Sciatic nerve (tissue), 2 donors: ENCODE measurements at regions not wholly inside any gene's neighbourhood (a gene's known extent, or its start where the extent isn't known, plus 50 kb on each side); places are given as distances from the start of the nearest gene placed in this dataset.
A peak's percentile ranks its signal among the peaks of the same experiment; 100 is the strongest.
"Not testable (repeated sequence)": the region's sequence is repeated elsewhere in the genome, so short reads cannot be mapped to it uniquely, and the experiment has no call there.

ENCODE experiments used
- ATAC-seq: fragments of 200-7000 bp; cut with Tn5 transposase; one replicate; pipeline ENCODE4 v1.9.1; 2020; ENCODE audit warnings: mild to moderate bottlenecking, moderate library complexity
- DNase-seq: peaks from one replicate; pipeline ENCODE4 v3.0.0-alpha.2; 2020; ENCODE audit warnings: low spot score
- intact Hi-C: fragments of 100-400 bp; cut with DNase I; formaldehyde crosslinking; loops from one replicate; pipeline ENCODE4 v1.14.2; 2022
- donor health status: DM: no; HTN: no; CAD: no.
- donor health status: DM: no; HTN: no; CAD: no.

- intact Hi-C loops: no loop called here
- no peak for DNase-seq
- no peak for ATAC-seq
Observed at GRCh38 chr16:7278636-7279035, 54.0 kb upstream of the RBFOX1 start.

- no peak for DNase-seq
- intact Hi-C loops: no loop called here
- ATAC-seq: no peak
Observed at GRCh38 chr16:7272567-7273158, 60.0 kb upstream of the RBFOX1 start.

GRCh38 chr16:7271486-7271885 is 61.2 kb upstream of the RBFOX1 start:
- intact Hi-C loops: no loop called here
- no peak for DNase-seq
- no peak for ATAC-seq

- intact Hi-C loops: no loop called here
- DNase-seq (no peak), ATAC-seq (no peak)
Observed at GRCh38 chr16:7270823-7271222, 61.8 kb upstream of the RBFOX1 start.

- intact Hi-C loops: no loop called here
- ATAC-seq (no peak), DNase-seq (no peak)
Observed at GRCh38 chr16:7270006-7270405, 62.6 kb upstream of the RBFOX1 start.

GRCh38 chr16:7268182-7268581 is 64.5 kb upstream of the RBFOX1 start:
- intact Hi-C loops: no loop called here
- peak; percentile 78 for ATAC-seq
- no peak for DNase-seq

- ATAC-seq (no peak), DNase-seq (no peak)
- intact Hi-C loops: no loop called here
Observed at GRCh38 chr16:7257016-7257415, 75.6 kb upstream of the RBFOX1 start.

GRCh38 chr16:7246578-7246977 is 86.1 kb upstream of the RBFOX1 start:
- intact Hi-C loops: no loop called here
- no peak for ATAC-seq
- DNase-seq: no peak

GRCh38 chr16:7239547-7239946 is 93.1 kb upstream of the RBFOX1 start:
- no peak for ATAC-seq
- no peak for DNase-seq
- intact Hi-C loops: no loop called here

- DNase-seq: no peak
- intact Hi-C loops: no loop called here
- ATAC-seq: no peak
Observed at GRCh38 chr16:7236824-7237410, 95.7 kb upstream of the RBFOX1 start.

- intact Hi-C loops: no loop called here
- DNase-seq (no peak), ATAC-seq (no peak)
Observed at GRCh38 chr16:7233975-7234374, 98.7 kb upstream of the RBFOX1 start.

GRCh38 chr16:7231762-7232161 is 100.9 kb upstream of the RBFOX1 start:
- DNase-seq (no peak), ATAC-seq (no peak)
- intact Hi-C loops: no loop called here

- DNase-seq, ATAC-seq, intact Hi-C loops: not testable (repeated sequence)
Observed at GRCh38 chr16:7229433-7230218, 103.0 kb upstream of the RBFOX1 start.

GRCh38 chr16:7227229-7227721 is 105.4 kb upstream of the RBFOX1 start:
- intact Hi-C loops: no loop called here
- no peak for ATAC-seq
- DNase-seq: no peak

GRCh38 chr16:7221157-7221556 is 111.5 kb upstream of the RBFOX1 start:
- DNase-seq: no peak
- ATAC-seq: no peak
- intact Hi-C loops: no loop called here

GRCh38 chr16:7218936-7219335 is 113.7 kb upstream of the RBFOX1 start:
- ATAC-seq: no peak
- intact Hi-C loops: no loop called here
- no peak for DNase-seq

GRCh38 chr16:7217797-7218196 is 114.8 kb upstream of the RBFOX1 start:
- DNase-seq (no peak), ATAC-seq (no peak)
- intact Hi-C loops: no loop called here

- DNase-seq: no peak
- intact Hi-C loops: no loop called here
- no peak for ATAC-seq
Observed at GRCh38 chr16:7216719-7217118, 115.9 kb upstream of the RBFOX1 start.

GRCh38 chr16:7211781-7212180 is 120.9 kb upstream of the RBFOX1 start:
- intact Hi-C loops: no loop called here
- DNase-seq (no peak), ATAC-seq (no peak)

- intact Hi-C loops: no loop called here
Observed at GRCh38 chr16:7209598-7209997, 123.0 kb upstream of the RBFOX1 start.

More at GRCh38 chr16:7209598-7209997, 123.0 kb upstream of the RBFOX1 start:
- DNase-seq (no peak), ATAC-seq (no peak)
